DOHH2 (cell line): ENCODE measurements at regions not wholly inside any gene's neighbourhood (a gene's known extent, or its start where the extent isn't known, plus 50 kb on each side); places are given as distances from the start of the nearest gene placed in this dataset.

Experiments
- H3F3A ChIP-seq: fragments of 200-600 bp; sonication (generic), shearing (Covaris generic); 2 replicates; pipeline ENCODE4 v1.6.0; 2016; ENCODE audit warnings: antibody characterized with exemption, mild to moderate bottlenecking; ENCODE audit not compliant: control insufficient read depth, insufficient read depth
- H3K27ac ChIP-seq: fragments of 200-600 bp; sonication (generic); 2 replicates; pipeline ENCODE4 v1.5.1; 2014; ENCODE audit warnings: low read depth, mild to moderate bottlenecking, low read length, moderate library complexity
- H3K27me3 ChIP-seq: fragments of 200-600 bp; sonication (generic); 2 replicates; pipeline ENCODE4 v1.6.1; 2014; ENCODE audit warnings: mild to moderate bottlenecking, low read length, mixed read lengths; ENCODE audit not compliant: control insufficient read depth
- H3K36me3 ChIP-seq: fragments of 200-600 bp; sonication (generic); 2 replicates; pipeline ENCODE4 v1.6.1; 2014; ENCODE audit warnings: mild to moderate bottlenecking, low read length, moderate library complexity, mixed read lengths; ENCODE audit not compliant: control insufficient read depth
- H3K4me1 ChIP-seq: fragments of 200-600 bp; sonication (generic); 2 replicates; pipeline ENCODE4 v1.6.1; 2014; ENCODE audit warnings: mild to moderate bottlenecking, low read length, mixed read lengths; ENCODE audit not compliant: control insufficient read depth
- H3K4me2 ChIP-seq: fragments of 200-600 bp; sonication (generic); 2 replicates; pipeline ENCODE4 v1.6.0; 2014; ENCODE audit warnings: mild to moderate bottlenecking, low read length, moderate library complexity
- H3K4me3 ChIP-seq: fragments of 200-600 bp; sonication (generic); 2 replicates; pipeline ENCODE4 v1.5.1; 2014; ENCODE audit warnings: mild to moderate bottlenecking, low read length, mixed read lengths
- H3K79me2 ChIP-seq: fragments of 200-600 bp; sonication (generic); 2 replicates; pipeline ENCODE4 v1.6.1; 2014; ENCODE audit warnings: mild to moderate bottlenecking, low read length, mixed read lengths; ENCODE audit not compliant: control insufficient read depth
- H3K9me2 ChIP-seq: fragments of 200-600 bp; sonication (generic); replicated peaks from 2 replicates; pipeline ENCODE4 v1.6.1; 2014; ENCODE audit warnings: mild to moderate bottlenecking, low read length, mixed read lengths; ENCODE audit not compliant: control insufficient read depth
- H3K9me3 ChIP-seq: fragments of 200-600 bp; sonication (generic); 2 replicates; pipeline ENCODE4 v1.6.1; 2014; ENCODE audit warnings: antibody characterized with exemption, low read length, mixed read lengths; ENCODE audit not compliant: control insufficient read depth, insufficient read depth
- H4K20me1 ChIP-seq: fragments of 200-600 bp; sonication (generic); 2 replicates; pipeline ENCODE4 v1.6.0; 2014; ENCODE audit warnings: low read depth, mild to moderate bottlenecking, antibody characterized with exemption, low read length, moderate library complexity; ENCODE audit not compliant: control insufficient read depth, insufficient read depth
- CTCF ChIP-seq: fragments of 200-600 bp; sonication (generic); IDR thresholded peaks from one replicate; pipeline ENCODE4 v1.5.1; 2014; ENCODE audit warnings: antibody characterized with exemption, mild to moderate bottlenecking, low read depth, low read length; ENCODE audit not compliant: poor library complexity, severe bottlenecking
- EZH2phosphoT487 ChIP-seq: fragments of 200-600 bp; sonication (generic); IDR thresholded peaks from 2 replicates; pipeline ENCODE4 v1.6.1; 2017; ENCODE audit warnings: borderline replicate concordance, mild to moderate bottlenecking, antibody characterized with exemption, low read length, moderate library complexity, mixed read lengths

GRCh38 chr6:168828035-168828434, 387.1 kb downstream of the SMOC2 start:
- H3K4me1 ChIP-seq, result no peaks in the 10 kb centered on the region
- H3K4me3 ChIP-seq, result no peak overlapping the region
- no peaks in the 10 kb centered on the region for H4K20me1 ChIP-seq
- H3K36me3 ChIP-seq, result no peaks in the 10 kb centered on the region
- no peaks in the 10 kb centered on the region for H3K9me2 ChIP-seq
- H3K9me3 ChIP-seq, result peaks cover 3% of the 10 kb centered on the region; the same call in 1 of the 2 replicates
- no peak for TF ChIP-seq CTCF
- no peaks in the 10 kb centered on the region for H3F3A ChIP-seq
- H3K79me2 ChIP-seq, result no peaks in the 10 kb centered on the region
- no peaks in the 10 kb centered on the region for H3K27me3 ChIP-seq
- no peak overlapping the region for H3K27ac ChIP-seq
- no peak overlapping the region for H3K4me2 ChIP-seq

GRCh38 chr6:168827586-168827871, 386.5 kb downstream of the SMOC2 start:
- Histone ChIP-seq H3K4me2 (no peak overlapping the region), H4K20me1 (no peaks in the 10 kb centered on the region), H3K9me3 (peaks cover 3% of the 10 kb centered on the region; the same call in 1 of the 2 replicates)

GRCh38 chr6:168826726-168827585, 386.0 kb downstream of the SMOC2 start:
- no peak for TF ChIP-seq EZH2phosphoT487
- TF ChIP-seq CTCF, result no peak
- no peak overlapping the region for H3K4me2 ChIP-seq
- H3K27ac ChIP-seq, result no peak overlapping the region
- peaks cover 3% of the 10 kb centered on the region; the same call in 1 of the 2 replicates for H3K9me3 ChIP-seq
- no peaks in the 10 kb centered on the region for H3K4me1 ChIP-seq
- no peaks in the 10 kb centered on the region for H3K79me2 ChIP-seq
- H3K9me2 ChIP-seq, result no peaks in the 10 kb centered on the region
- H3K27me3 ChIP-seq, result no peaks in the 10 kb centered on the region
- no peak overlapping the region for H3K4me3 ChIP-seq
- H3F3A ChIP-seq, result no peaks in the 10 kb centered on the region
- H4K20me1 ChIP-seq, result no peaks in the 10 kb centered on the region
- H3K36me3 ChIP-seq, result no peaks in the 10 kb centered on the region

More at GRCh38 chr6:168827586-168827871, 386.5 kb downstream of the SMOC2 start:
- no peaks in the 10 kb centered on the region for H3K79me2 ChIP-seq
- H3K27ac ChIP-seq, result no peak overlapping the region
- H3K4me3 ChIP-seq, result no peak overlapping the region
- H3K36me3 ChIP-seq, result no peaks in the 10 kb centered on the region
- H3K4me1 ChIP-seq, result no peaks in the 10 kb centered on the region
- no peaks in the 10 kb centered on the region for H3K9me2 ChIP-seq
- no peaks in the 10 kb centered on the region for H3K27me3 ChIP-seq
- TF ChIP-seq EZH2phosphoT487, result no peak
- TF ChIP-seq CTCF, result no peak
- no peaks in the 10 kb centered on the region for H3F3A ChIP-seq
